MM.1S (cell line): ENCODE measurements at regions not wholly inside any gene's neighbourhood (a gene's known extent, or its start where the extent isn't known, plus 50 kb on each side); places are given as distances from the start of the nearest gene placed in this dataset.
"Not testable (repeated sequence)": the region's sequence is repeated elsewhere in the genome, so short reads cannot be mapped to it uniquely, and the experiment has no call there.

Source experiments
- DNase-seq: peaks from one replicate; pipeline ENCODE4 v3.0.0-alpha.2; 2015
- H2AFZ ChIP-seq: fragments of 300-600 bp; sonication (generic); 2 replicates; pipeline ENCODE4 v1.6.0; 2016; ENCODE audit warnings: antibody characterized with exemption, low read length
- H3F3A ChIP-seq: fragments of 300-600 bp; sonication (generic); 2 replicates; pipeline ENCODE4 v1.6.1; 2016; ENCODE audit warnings: mild to moderate bottlenecking, antibody characterized with exemption, low read length, moderate library complexity, mixed read lengths; ENCODE audit not compliant: insufficient read depth
- H3K27ac ChIP-seq: fragments of 300-600 bp; sonication (generic); 2 replicates; pipeline ENCODE4 v1.5.1; 2016; ENCODE audit warnings: mild to moderate bottlenecking, low read length
- H3K27me3 ChIP-seq: fragments of 300-600 bp; sonication (generic); replicated peaks from 2 replicates; pipeline ENCODE4 v1.6.0; 2016; ENCODE audit warnings: low read length; ENCODE audit not compliant: insufficient read depth
- H3K36me3 ChIP-seq: fragments of 300-600 bp; sonication (generic); replicated peaks from 2 replicates; pipeline ENCODE4 v1.6.1; 2016; ENCODE audit warnings: mild to moderate bottlenecking, low read length, mixed read lengths; ENCODE audit not compliant: insufficient read depth
- H3K4me1 ChIP-seq: fragments of 300-600 bp; sonication (generic); 2 replicates; pipeline ENCODE4 v1.6.1; 2016; ENCODE audit warnings: low read length, mixed read lengths
- H3K4me2 ChIP-seq: fragments of 300-600 bp; sonication (generic); 2 replicates; pipeline ENCODE4 v1.6.0; 2016; ENCODE audit warnings: low read depth, low read length
- H3K4me3 ChIP-seq: fragments of 300-600 bp; sonication (generic); 2 replicates; pipeline ENCODE4 v1.5.1; 2016; ENCODE audit warnings: low read length, mixed read lengths
- H3K79me2 ChIP-seq: fragments of 300-600 bp; sonication (generic); 2 replicates; pipeline ENCODE4 v1.6.1; 2016; ENCODE audit warnings: mixed run types, low read length, mixed read lengths
- H3K9ac ChIP-seq: fragments of 300-600 bp; sonication (generic); 2 replicates; pipeline ENCODE4 v1.6.1; 2016; ENCODE audit warnings: low read length, mixed read lengths
- H3K9me2 ChIP-seq: fragments of 300-600 bp; sonication (generic); replicated peaks from 2 replicates; pipeline ENCODE4 v1.6.1; 2016; ENCODE audit warnings: mild to moderate bottlenecking, low read length, mixed read lengths; ENCODE audit not compliant: insufficient read depth
- H3K9me3 ChIP-seq: fragments of 300-600 bp; sonication (generic); replicated peaks from 2 replicates; pipeline ENCODE4 v1.6.1; 2016; ENCODE audit warnings: mild to moderate bottlenecking, low read length, mixed read lengths; ENCODE audit not compliant: insufficient read depth
- H4K20me1 ChIP-seq: fragments of 300-600 bp; sonication (generic); 2 replicates; pipeline ENCODE4 v1.6.1; 2016; ENCODE audit warnings: mild to moderate bottlenecking, low read length, moderate library complexity, mixed read lengths; ENCODE audit not compliant: insufficient read depth
- CTCF ChIP-seq: fragments of 300-600 bp; sonication (generic); IDR thresholded peaks from 2 replicates; pipeline ENCODE4 v1.5.1; 2016; ENCODE audit warnings: antibody characterized with exemption, low read length, mixed read lengths
- EZH2 ChIP-seq: fragments of 300-600 bp; sonication (generic); optimal IDR thresholded peaks from 2 replicates; pipeline ENCODE3; 2017; ENCODE audit warnings: low read depth, mild to moderate bottlenecking, antibody characterized with exemption, low read length, mixed read lengths
- EZH2phosphoT487 ChIP-seq: fragments of 300-600 bp; sonication (generic); IDR thresholded peaks from 2 replicates; pipeline ENCODE4 v1.6.1; 2018; ENCODE audit warnings: antibody characterized with exemption, low read length

- H2AFZ ChIP-seq = no peak overlapping the region
- no peaks in the 10 kb centered on the region for H3K79me2 ChIP-seq
- TF ChIP-seq EZH2phosphoT487 (no peak), EZH2 (no peak), CTCF (no peak)
- H3K36me3 ChIP-seq = no peaks in the 10 kb centered on the region
- no peaks in the 10 kb centered on the region for H3F3A ChIP-seq
- no peak overlapping the region for H3K9ac ChIP-seq
- no peak for DNase-seq
- no peak overlapping the region for H3K27ac ChIP-seq
- H3K4me2 ChIP-seq = no peak overlapping the region
- H3K27me3 ChIP-seq = no peaks in the 10 kb centered on the region
- no peaks in the 10 kb centered on the region for H3K9me2 ChIP-seq
- no peaks in the 10 kb centered on the region for H4K20me1 ChIP-seq
- H3K4me1 ChIP-seq = no peaks in the 10 kb centered on the region
- no peaks in the 10 kb centered on the region for H3K9me3 ChIP-seq
- no peak overlapping the region for H3K4me3 ChIP-seq
These were observed 322.8 kb downstream of the POM121L12 start for GRCh38 chr7:53358269-53358668.

GRCh38 chr7:53383131-53383530 is 347.7 kb downstream of the POM121L12 start:
- no peaks in the 10 kb centered on the region for H3K79me2 ChIP-seq
- no peak overlapping the region for H3K27ac ChIP-seq
- H3K9ac ChIP-seq = no peak overlapping the region
- no peak overlapping the region for H3K4me3 ChIP-seq
- no peaks in the 10 kb centered on the region for H3K36me3 ChIP-seq
- no peak overlapping the region for H3K4me2 ChIP-seq
- TF ChIP-seq CTCF (no peak), EZH2 (no peak), EZH2phosphoT487 (no peak)
- no peaks in the 10 kb centered on the region for H3K9me2 ChIP-seq
- no peak overlapping the region for H2AFZ ChIP-seq
- H4K20me1 ChIP-seq = no peaks in the 10 kb centered on the region
- H3K9me3 ChIP-seq = no peaks in the 10 kb centered on the region
- no peak for DNase-seq
- no peaks in the 10 kb centered on the region for H3F3A ChIP-seq
- no peaks in the 10 kb centered on the region for H3K4me1 ChIP-seq
- H3K27me3 ChIP-seq = no peaks in the 10 kb centered on the region

GRCh38 chr7:53385239-53385638 is 349.8 kb downstream of the POM121L12 start:
- H3K4me1 ChIP-seq, H3K9me3 ChIP-seq: not testable (repeated sequence)

GRCh38 chr7:53387515-53387914 is 352.1 kb downstream of the POM121L12 start:
- no peak for DNase-seq
- no peak overlapping the region for H3K4me2 ChIP-seq
- H3K4me1 ChIP-seq = no peaks in the 10 kb centered on the region
- no peaks in the 10 kb centered on the region for H3K79me2 ChIP-seq
- no peak overlapping the region for H2AFZ ChIP-seq
- H3K27me3 ChIP-seq = no peaks in the 10 kb centered on the region
- H3K9me2 ChIP-seq = no peaks in the 10 kb centered on the region
- H3F3A ChIP-seq = no peaks in the 10 kb centered on the region
- no peak overlapping the region for H3K4me3 ChIP-seq
- H3K9me3 ChIP-seq = no peaks in the 10 kb centered on the region
- no peak overlapping the region for H3K27ac ChIP-seq
- TF ChIP-seq EZH2 = no peak
- no peak for TF ChIP-seq CTCF
- no peak for TF ChIP-seq EZH2phosphoT487
- no peak overlapping the region for H3K9ac ChIP-seq
- no peaks in the 10 kb centered on the region for H4K20me1 ChIP-seq
- no peaks in the 10 kb centered on the region for H3K36me3 ChIP-seq

More at GRCh38 chr7:53385239-53385638, 349.8 kb downstream of the POM121L12 start:
- H3K4me2 ChIP-seq, H2AFZ ChIP-seq, H3K27me3 ChIP-seq, H3K79me2 ChIP-seq, H3F3A ChIP-seq, DNase-seq, H3K4me3 ChIP-seq, H4K20me1 ChIP-seq, H3K9me2 ChIP-seq, H3K36me3 ChIP-seq, H3K27ac ChIP-seq, H3K9ac ChIP-seq: not testable (repeated sequence)
